CD4-positive, alpha-beta T cell treated with Interleukin-17A for 1 hour (primary cell): ENCODE measurements at regions not wholly inside any gene's neighbourhood (a gene's known extent, or its start where the extent isn't known, plus 50 kb on each side); places are given as distances from the start of the nearest gene placed in this dataset.
"Not testable (repeated sequence)": the region's sequence is repeated elsewhere in the genome, so short reads cannot be mapped to it uniquely, and the experiment has no call there.

Experiments used
- DNase-seq: peaks from one replicate; pipeline ENCODE4 v3.0.0-alpha.2; 2020

GRCh38 chr12:90827567-90827966 is 127.4 kb downstream of the CCER1 start:
- DNase-seq = no peak

DNA sequence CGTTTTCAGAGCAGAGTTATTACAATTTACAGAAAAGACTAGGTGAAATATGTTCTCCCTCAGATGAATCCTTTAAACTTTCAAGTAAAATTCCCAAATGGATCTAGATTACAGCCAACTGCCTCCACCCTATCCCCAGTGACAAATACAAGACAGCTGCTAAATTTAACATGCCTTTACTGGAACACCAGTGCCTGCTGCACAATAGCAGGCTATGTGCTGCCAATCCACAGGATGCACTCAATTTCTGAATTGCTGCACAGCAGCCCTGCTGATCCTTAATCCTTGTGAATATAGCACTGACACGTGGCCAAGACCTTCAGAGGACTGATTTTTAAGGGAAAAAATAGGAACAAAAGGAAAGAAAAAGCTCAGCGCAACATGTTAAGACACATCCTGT is 128.9 kb downstream of the CCER1 start:
- DNase-seq = no peak

DNA sequence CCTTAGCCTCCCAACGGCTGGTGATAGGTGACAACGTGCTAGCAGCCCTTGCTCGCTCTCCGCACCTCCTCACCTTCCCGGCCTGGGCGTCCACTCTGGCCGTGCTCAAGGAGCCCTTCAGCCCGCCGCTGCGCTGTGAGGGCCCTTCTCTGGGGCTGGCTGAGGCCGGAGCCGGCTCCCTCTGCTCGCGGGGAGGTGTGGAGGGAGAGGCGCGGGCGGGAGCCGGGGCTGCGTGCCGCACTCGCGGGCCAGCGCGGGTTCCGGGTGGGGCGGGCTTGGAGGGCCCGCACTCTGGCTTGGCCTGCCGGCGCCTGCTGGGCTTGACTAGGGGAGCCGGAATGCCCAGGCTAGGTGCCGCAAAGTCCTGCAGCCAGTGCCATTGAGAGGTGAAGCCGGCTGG is 131.1 kb downstream of the CCER1 start:
- DNase-seq = no peak

GRCh38 chr12:90819709-90820108 is 135.3 kb downstream of the CCER1 start:
- no peak for DNase-seq

DNA sequence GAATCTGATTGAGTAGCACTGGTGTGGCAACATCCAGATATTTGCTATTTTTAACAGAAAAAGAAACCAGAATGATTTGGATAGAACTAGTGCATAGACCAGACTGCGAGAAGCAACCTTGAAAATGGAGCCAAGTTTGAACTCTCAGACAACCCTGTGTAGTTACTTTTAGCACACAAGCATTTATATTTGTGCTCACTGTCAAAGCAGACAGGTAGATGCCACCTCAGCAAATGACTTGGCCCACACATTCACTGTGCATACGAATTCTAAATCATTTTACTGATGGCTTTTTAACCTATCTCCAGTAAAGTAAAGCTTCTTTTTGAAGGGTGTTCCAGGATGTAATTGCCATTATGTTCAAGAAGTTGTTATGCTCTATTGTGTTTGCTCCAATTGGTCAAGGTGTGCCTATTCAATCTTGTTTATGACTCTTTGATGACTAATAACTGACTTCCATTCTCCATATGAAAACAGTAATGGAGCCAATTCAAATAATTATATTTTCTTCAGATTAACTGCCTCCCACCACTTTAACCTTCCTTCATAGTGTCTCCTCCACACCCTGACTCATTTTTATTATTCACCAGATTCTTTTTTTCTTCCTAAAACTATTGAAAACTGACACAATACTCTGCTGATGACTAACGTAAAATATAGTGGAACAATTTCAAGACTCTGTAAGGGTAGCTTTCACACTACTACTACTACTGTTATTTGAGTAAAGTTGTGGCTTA is 138.5 kb downstream of the CCER1 start:
- no peak for DNase-seq

- DNase-seq = no peak
These were observed 145.0 kb downstream of the CCER1 start for GRCh38 chr12:90809940-90810339.

DNA sequence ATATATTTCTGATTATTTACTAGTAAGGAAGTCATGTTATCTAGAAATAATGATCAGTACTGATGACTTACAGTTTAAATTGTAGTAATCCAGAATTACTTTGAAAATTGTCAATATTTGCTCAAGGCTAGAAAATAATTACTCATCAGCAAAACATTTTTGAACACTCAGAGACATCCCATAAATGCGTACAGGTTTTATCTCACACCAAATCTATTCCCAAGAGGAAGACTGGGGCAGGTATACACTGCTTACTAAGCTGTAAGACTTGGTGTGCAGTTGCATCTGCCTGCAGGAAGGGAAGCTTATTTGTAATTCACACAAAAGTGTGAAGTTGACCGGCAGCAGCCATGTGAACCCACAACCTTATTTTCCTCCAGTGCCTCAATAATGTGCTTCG is 146.4 kb downstream of the CCER1 start:
- no peak for DNase-seq

DNA sequence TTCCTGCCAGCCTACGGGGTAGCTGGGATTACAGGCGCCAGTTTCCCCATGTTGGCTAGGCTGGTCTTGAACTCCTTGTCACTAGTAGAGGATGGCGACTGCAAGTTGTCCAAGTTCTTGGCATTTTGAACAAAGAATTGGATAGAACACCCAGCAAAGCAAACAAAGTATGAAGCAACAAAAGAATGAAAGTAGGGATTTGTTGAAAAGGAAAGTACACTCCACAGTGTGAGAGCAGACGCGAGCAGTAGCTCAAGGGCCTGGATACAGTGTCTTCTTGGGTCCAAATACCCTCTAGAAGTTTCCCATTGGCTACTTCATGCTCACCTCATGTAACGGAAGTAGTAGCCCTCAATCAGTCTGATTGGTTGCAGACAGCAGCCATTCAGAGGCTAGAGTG is 152.2 kb downstream of the CCER1 start:
- no peak for DNase-seq

DNA sequence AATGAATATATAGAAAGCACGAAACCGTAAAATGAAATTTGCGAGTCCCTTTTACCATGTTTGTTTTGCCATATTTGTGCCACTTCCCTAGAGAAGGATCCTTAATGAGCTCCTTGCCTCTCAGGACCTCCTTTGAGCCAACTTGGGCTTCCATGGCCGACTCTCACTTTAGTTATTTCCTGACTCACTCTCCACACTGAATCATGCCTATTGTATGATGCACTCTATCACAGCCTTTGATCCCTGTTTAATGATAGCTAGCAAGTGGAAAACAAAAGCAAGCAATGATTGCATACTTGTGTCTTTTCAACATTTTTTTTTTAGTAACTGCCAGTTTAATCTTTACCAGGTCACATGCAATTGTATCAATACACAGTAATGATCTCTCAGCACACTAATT is 153.2 kb downstream of the CCER1 start:
- no peak for DNase-seq

DNA sequence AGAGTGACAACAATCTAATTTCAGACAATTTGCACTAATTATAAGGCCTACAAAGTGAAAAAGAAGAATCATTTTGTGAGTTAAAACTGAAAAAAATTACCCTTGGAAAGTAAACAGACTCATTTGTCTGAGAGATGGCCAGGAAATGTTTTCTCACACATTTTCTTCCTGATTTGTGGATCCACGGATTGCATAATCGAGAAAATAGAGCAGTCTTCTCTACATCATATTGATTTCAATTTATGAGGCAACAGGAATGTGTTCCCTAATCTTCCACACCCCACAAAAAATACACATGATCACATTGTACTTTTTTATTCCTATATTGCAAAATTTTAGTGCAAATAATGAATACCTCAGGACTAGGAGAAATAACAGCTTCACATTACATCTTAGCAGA is 160.8 kb downstream of the CCER1 start:
- DNase-seq = no peak

- DNase-seq = not testable (repeated sequence)
These were observed 162.3 kb downstream of the CCER1 start for GRCh38 chr12:90792718-90793117.

DNA sequence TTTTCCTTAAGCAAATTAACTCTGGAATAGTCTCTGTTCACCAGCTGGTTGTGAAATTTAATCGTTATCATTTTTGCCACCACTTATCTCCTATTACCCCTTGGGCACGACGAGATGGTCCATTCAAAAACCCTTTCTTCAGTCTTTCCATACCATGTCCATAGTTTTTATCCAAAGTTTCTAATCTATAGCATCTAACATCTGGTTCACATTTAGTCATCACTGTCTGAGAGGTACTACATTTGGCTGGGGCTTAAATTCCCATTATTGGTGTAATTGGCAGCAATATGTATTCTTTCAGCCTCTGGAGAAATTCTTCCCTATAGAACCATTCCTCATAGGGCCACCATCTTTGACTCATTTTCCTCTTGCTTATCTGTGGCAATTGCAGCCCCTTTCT is 163.5 kb downstream of the CCER1 start:
- no peak for DNase-seq

GRCh38 chr12:90790747-90791146 is 164.2 kb downstream of the CCER1 start:
- DNase-seq = no peak

GRCh38 chr12:90773491-90773890 is 181.5 kb downstream of the CCER1 start:
- no peak for DNase-seq

- DNase-seq = no peak
These were observed 184.1 kb downstream of the CCER1 start for GRCh38 chr12:90770861-90771260.

DNA sequence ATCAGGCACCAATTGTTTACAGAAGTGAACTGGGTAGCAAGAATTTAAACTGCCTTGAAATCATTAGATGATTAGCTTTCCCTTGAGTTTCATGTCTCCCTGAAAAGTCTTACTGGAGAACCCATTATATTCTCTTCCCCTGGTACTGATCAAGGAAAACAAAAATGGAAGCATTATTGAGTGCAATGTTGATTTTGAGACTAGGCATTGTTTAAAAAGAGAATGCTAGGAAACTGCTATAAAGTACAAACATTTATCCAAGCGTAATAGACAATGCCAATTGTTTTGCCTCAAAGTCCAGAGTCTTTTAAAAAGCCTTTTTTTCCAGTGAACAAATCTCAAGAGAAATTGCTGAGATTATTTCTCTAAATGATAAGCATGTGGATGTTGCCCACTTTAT is 197.0 kb downstream of the CCER1 start:
- no peak for DNase-seq

DNA sequence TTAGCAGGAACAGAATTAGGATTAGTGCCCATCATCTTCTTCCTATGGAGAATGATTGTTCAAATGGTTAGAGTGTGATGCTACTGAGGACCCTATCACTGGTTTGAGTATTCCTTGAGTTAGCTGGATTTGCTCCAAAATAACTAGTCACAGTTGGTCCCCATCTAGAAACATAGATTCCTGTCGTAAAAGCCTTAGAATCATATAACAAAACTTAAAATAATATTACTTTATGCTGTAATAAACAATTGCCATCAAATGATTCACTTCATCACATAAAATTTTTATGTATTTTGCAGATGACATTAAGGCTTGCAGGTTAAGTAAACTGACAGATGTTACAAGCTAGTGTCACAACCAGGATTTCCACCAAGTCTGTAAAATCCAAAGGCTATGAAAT is 209.8 kb downstream of the CCER1 start:
- no peak for DNase-seq

GRCh38 chr12:90741611-90742010 is 213.4 kb downstream of the CCER1 start:
- no peak for DNase-seq

DNA sequence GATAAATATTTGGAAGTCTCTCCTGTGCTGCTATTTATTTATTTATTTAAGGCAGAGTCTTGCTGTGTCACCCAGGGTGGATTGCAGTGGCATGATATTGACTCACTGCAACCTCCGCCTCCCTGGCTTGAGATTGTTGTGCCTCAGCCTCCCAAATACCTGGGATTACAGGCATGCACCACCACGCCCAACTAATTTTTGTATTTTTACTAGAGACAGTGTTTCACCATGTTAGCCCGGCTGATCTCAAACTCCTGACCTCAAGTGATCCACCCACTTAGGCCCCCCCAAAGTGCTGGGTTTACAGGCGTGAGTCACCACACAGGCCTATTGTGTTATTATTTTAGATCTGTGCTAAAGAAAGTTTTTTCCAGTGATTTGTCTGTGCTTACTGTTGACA is 225.2 kb downstream of the CCER1 start:
- no peak for DNase-seq

DNA sequence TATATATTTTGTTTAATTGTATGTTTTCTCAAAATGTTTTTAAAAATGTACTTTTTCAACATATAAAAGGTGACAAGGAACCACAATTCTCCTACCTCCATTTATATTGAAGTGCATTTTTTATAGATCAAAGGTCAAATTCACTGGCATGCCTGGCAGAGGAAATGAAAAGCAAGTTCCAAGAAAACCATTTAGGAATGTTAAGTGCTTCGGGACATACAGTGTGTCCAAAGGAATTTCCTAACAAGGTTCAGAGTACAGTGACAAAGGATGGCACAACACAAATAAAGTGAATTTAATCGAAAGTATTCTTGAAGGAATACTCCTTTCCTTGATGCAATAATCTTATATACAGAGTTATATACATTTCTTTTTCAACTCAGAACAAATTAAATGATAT is 242.3 kb downstream of the CCER1 start:
- no peak for DNase-seq

GRCh38 chr12:90710711-90711110 is 244.3 kb downstream of the CCER1 start:
- DNase-seq = no peak

GRCh38 chr12:90706036-90706435 is 248.9 kb downstream of the CCER1 start:
- DNase-seq = no peak

DNA sequence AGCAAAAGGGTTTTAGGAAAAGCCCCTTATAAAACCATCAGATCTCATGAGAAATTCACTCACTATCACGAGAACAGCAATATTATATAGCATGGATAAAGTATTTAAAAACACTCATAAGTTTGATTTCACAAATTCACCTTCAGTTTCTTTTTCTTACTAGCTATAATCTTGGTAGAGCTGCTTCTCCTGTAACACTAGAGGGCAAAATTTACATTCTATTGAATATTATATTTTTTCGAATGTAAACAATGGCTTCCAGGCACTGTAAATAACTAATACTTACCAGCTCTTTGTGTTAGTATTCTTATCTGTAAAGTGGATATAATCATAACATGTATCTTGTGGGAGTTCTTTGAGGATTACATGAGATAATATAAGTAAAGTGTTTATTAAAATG is 259.6 kb downstream of the CCER1 start:
- no peak for DNase-seq

DNA sequence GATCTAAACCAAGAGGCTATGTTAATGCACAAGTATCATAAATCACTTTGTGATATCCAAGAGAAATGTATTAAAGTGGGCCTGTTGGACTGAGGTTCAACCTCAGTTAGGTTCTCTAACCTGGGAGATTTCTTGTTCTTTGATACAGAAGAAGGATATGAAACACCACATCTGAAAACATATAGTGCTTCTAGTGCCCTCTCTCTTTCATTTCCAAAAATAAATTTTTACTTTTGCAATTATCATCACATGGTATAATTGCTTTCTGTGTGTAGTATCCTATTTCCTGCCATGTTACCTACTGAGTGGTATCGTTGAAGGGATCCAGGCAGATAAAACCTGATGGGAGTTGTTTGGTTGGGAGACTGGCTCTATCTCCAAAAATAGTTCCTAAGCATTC is 264.9 kb downstream of the CCER1 start:
- no peak for DNase-seq

- not testable (repeated sequence) for DNase-seq
These were observed 267.3 kb downstream of the CCER1 start for GRCh38 chr12:90687682-90688081.

GRCh38 chr12:90683871-90684270 is 271.1 kb downstream of the CCER1 start:
- DNase-seq = no peak
